B cell (primary cell): ENCODE measurements at regions not wholly inside any gene's neighbourhood (a gene's known extent, or its start where the extent isn't known, plus 50 kb on each side); places are given as distances from the start of the nearest gene placed in this dataset.

Source experiments
- ATAC-seq: fragments of 200-7000 bp; cut with Tn5 transposase; one replicate; pipeline ENCODE4 v1.10.0; 2021; ENCODE audit warnings: low read depth, mild to moderate bottlenecking, moderate number of reproducible peaks, moderate library complexity
- CTCF ChIA-PET: fragments of 350-600 bp; sonication (Branson Sonifier 250); formaldehyde crosslinking; loops from one replicate; lab custom pipeline; 2021; ENCODE audit warnings: antibody characterized with exemption, inconsistent platforms; lab: Charles Lee
- POLR2A ChIA-PET: fragments of 350-600 bp; sonication (Branson Sonifier 250); formaldehyde crosslinking; loops from one replicate; lab custom pipeline; 2021; ENCODE audit warnings: antibody characterized with exemption; lab: Charles Lee
- DNase-seq: peaks from one replicate; pipeline ENCODE4 v3.0.0; 2013
- H2AFZ ChIP-seq: 2 replicates; pipeline ENCODE4 v1.6.1; 2012; ENCODE audit warnings: mild to moderate bottlenecking, low read depth, low read length; ENCODE audit not compliant: insufficient read depth, poor library complexity, severe bottlenecking
- H3K27ac ChIP-seq, 2 donors: 1 replicate in 1 of 2; 2 replicates in 1 of 2; pipeline ENCODE4 v1.5.1; 2012 to 2013; ENCODE audit warnings: low read length in 2 of 2, mild to moderate bottlenecking in 2 of 2, moderate library complexity in 1 of 2
- H3K27me3 ChIP-seq, 4 experiments: fragments of 200-600 bp in 1 of 4; sonication (generic) in 1 of 4; replicated peaks in 1 of 4; 1 replicate in 2 of 4; 2 replicates in 2 of 4; pipeline versions ENCODE4 v1.6.1 to v1.7.0; 2013 to 2016; ENCODE audit warnings: low read length in 3 of 4, mild to moderate bottlenecking in 2 of 4, mixed read lengths in 1 of 4, moderate library complexity in 1 of 4; ENCODE audit not compliant: insufficient read depth in 4 of 4, control insufficient read depth in 3 of 4; ENCODE audit errors: control extremely low read depth in 1 of 4
- H3K36me3 ChIP-seq, 2 experiments: replicated peaks in 1 of 2; 1 replicate in 1 of 2; 2 replicates in 1 of 2; pipeline versions ENCODE4 v1.6.1 to v1.7.1; 2013; ENCODE audit warnings: low read length in 1 of 2; ENCODE audit not compliant: insufficient read depth in 2 of 2, control insufficient read depth in 1 of 2; ENCODE audit errors: control extremely low read depth in 1 of 2, extremely low read depth in 1 of 2
- H3K4me1 ChIP-seq, 2 donors: fragments of 200-600 bp in 1 of 2; sonication (generic) in 1 of 2; 1 replicate in 1 of 2; 2 replicates in 1 of 2; pipeline versions ENCODE4 v1.5.1 to v1.6.1; 2013 to 2017; ENCODE audit warnings: low read length in 2 of 2; ENCODE audit not compliant: control insufficient read depth in 2 of 2, insufficient read depth in 2 of 2
- H3K4me2 ChIP-seq: replicated peaks from 2 replicates; pipeline ENCODE3; 2012; ENCODE audit warnings: mild to moderate bottlenecking, low read depth, low read length; ENCODE audit not compliant: poor library complexity, severe bottlenecking
- H3K4me3 ChIP-seq, 5 experiments: fragments of 200-600 bp in 1 of 5; sonication (generic) in 1 of 5; 1 replicate in 3 of 5; 2 replicates in 2 of 5; pipeline versions ENCODE4 v1.5.1 to v1.7.0; 2011 to 2016; ENCODE audit warnings: low read length in 4 of 5, mild to moderate bottlenecking in 4 of 5, low read depth in 2 of 5, control low read depth in 1 of 5, moderate library complexity in 1 of 5; ENCODE audit not compliant: insufficient read depth in 1 of 5; ENCODE audit errors: control extremely low read depth in 1 of 5, extremely low read depth in 1 of 5
- H3K79me2 ChIP-seq: fragments of 200-600 bp; sonication (generic); one replicate; pipeline ENCODE4 v1.6.0; 2016; ENCODE audit warnings: low read length; ENCODE audit not compliant: control insufficient read depth, insufficient read depth
- H3K9ac ChIP-seq: fragments of 200-600 bp; sonication (generic); 2 replicates; pipeline ENCODE4 v1.6.1; 2017; ENCODE audit warnings: mild to moderate bottlenecking, low read length, moderate library complexity
- H3K9me3 ChIP-seq, 3 donors: one replicate each; pipeline versions ENCODE4 v1.6.1 to v1.7.1; 2013; ENCODE audit warnings: low read length in 2 of 3; ENCODE audit not compliant: control insufficient read depth in 2 of 3, insufficient read depth in 1 of 3; ENCODE audit errors: control extremely low read depth in 1 of 3
- H4K20me1 ChIP-seq: 2 replicates; pipeline ENCODE4 v1.6.0; 2012; ENCODE audit warnings: mild to moderate bottlenecking, low read length; ENCODE audit not compliant: insufficient read depth, control insufficient read depth, poor library complexity, severe bottlenecking
- H3K27ac Mint-ChIP-seq: one replicate; pipeline ENCODE4 v1.8.0; 2021; ENCODE audit warnings: mixed read lengths
- H3K27me3 Mint-ChIP-seq: one replicate; pipeline ENCODE4 v1.8.0; 2021; ENCODE audit warnings: mixed read lengths
- H3K4me1 Mint-ChIP-seq: one replicate; pipeline ENCODE4 v1.8.0; 2021; ENCODE audit warnings: mixed read lengths
- H3K4me3 Mint-ChIP-seq: one replicate; pipeline ENCODE4 v1.8.0; 2021; ENCODE audit warnings: mixed read lengths
- H3K9me3 Mint-ChIP-seq: one replicate; pipeline ENCODE4 v1.8.0; 2022; ENCODE audit warnings: mixed read lengths; ENCODE audit not compliant: insufficient read depth
- EZH2 ChIP-seq: IDR thresholded peaks from 2 replicates; pipeline ENCODE4 v1.6.1; 2012; ENCODE audit warnings: borderline replicate concordance, low read depth, mild to moderate bottlenecking, moderate library complexity, low read length; ENCODE audit not compliant: insufficient read depth, poor library complexity, severe bottlenecking
- WGBS: methylation state at CpG from one replicate; pipeline ENCODE4 v1.1.5; 2013; ENCODE audit warnings: missing lambda C conversion rate; ENCODE audit not compliant: insufficient coverage; 5-methylcytosine and 5-hydroxymethylcytosine counted together
- intact Hi-C: fragments of 100-400 bp; cut with micrococcal nuclease; formaldehyde crosslinking; loops from one replicate; pipeline ENCODE4 v1.10.0; 2022
- TF ChIP-seq, protein P1 (sequence below): fragments of 200-600 bp; IDR thresholded peaks from one replicate; pipeline ENCODE4 v1.8.0; 2022; ENCODE audit warnings: antibody characterized with exemption, mild to moderate bottlenecking

DNA sequence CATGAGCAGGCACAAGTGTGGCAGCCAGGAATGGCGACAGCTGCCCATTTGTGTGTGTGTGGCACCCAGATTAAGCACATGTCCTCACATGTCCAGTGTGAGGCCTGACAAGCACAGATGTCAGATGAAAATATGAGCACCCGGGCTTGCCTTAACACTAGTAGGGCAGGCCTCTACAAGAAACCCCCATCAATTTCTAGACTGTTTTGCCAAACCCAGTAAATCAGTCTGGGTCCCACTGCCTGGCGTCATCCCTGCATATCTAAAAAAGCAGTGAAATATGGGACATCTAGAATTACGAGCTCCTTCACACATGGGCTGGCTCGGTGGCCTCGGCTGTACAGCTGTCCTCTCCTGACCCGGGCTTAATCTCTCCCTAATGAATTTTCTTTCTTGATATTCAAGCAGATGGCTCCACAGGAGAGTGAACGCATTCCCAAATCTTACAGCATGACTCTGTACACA is 432.7 kb downstream of the FOXO1 start:
- Histone ChIP-seq H3K9me3 (no peaks in the 10 kb centered on the region), H2AFZ (no peak overlapping the region), H3K27ac (no peak overlapping the region), H3K9ac (no peak overlapping the region), H4K20me1 (no peaks in the 10 kb centered on the region), H3K4me2 (no peak overlapping the region), H3K27me3 (peaks cover 0 to 3% (median 0%) of the 10 kb centered on the region in 4 experiments), H3K79me2 (no peaks in the 10 kb centered on the region), H3K4me1 (no peaks in the 10 kb centered on the region), H3K4me3 (no peak overlapping the region), H3K36me3 (no peaks in the 10 kb centered on the region)
- no peaks in the 10 kb centered on the region for H3K27me3 Mint-ChIP-seq
- no peak overlapping the region for H3K4me3 Mint-ChIP-seq
- CTCF ChIA-PET = no interaction called here
- ATAC-seq = no peak
- WGBS = 98% methylated on average over 5 of the region's 8 CpGs
- no peak overlapping the region for H3K27ac Mint-ChIP-seq
- no peaks in the 10 kb centered on the region for H3K4me1 Mint-ChIP-seq
- POLR2A ChIA-PET = no interaction called here
- TF ChIP-seq, protein P1, sequence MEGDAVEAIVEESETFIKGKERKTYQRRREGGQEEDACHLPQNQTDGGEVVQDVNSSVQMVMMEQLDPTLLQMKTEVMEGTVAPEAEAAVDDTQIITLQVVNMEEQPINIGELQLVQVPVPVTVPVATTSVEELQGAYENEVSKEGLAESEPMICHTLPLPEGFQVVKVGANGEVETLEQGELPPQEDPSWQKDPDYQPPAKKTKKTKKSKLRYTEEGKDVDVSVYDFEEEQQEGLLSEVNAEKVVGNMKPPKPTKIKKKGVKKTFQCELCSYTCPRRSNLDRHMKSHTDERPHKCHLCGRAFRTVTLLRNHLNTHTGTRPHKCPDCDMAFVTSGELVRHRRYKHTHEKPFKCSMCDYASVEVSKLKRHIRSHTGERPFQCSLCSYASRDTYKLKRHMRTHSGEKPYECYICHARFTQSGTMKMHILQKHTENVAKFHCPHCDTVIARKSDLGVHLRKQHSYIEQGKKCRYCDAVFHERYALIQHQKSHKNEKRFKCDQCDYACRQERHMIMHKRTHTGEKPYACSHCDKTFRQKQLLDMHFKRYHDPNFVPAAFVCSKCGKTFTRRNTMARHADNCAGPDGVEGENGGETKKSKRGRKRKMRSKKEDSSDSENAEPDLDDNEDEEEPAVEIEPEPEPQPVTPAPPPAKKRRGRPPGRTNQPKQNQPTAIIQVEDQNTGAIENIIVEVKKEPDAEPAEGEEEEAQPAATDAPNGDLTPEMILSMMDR = no peak
- no peak for TF ChIP-seq EZH2
- intact Hi-C loops = no loop called here
- no peak for DNase-seq
- H3K9me3 Mint-ChIP-seq = no peaks in the 10 kb centered on the region

DNA sequence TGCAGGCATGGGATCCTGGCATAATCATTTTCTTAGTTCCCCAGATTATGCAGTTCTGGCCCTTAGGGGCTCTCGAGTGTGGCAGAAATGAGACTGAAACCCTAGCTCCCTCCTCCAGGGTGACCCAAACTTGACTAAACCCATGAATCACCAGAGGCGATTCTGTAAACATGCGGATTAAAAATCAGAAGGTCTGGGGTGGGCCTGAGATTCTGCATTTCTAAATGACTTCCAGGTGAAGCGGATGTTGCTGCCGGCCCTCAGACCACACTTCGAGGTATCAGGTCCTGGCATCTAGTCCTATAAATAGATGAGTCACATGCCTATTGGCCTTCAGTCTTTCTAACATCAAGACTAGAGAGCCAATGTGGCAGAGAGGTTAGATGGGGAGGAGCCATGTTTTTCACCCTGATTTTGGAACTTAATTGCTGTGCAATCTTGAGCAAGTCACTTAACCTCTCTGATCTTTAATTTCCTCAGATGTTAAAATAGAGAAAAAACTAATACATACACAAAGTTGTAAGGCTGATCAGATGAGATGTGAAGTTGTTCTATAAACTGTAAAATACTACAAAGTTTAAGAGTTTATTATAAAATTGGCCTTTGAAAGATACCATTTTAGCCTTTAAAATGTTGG is 431.2 kb downstream of the FOXO1 start:
- POLR2A ChIA-PET = interaction anchor here (0.7 kb wide), 1 partner anchor 29 kb away, joined by 4 read pairs; no protein-coding TSS in a partner anchor
- no peaks in the 10 kb centered on the region for H4K20me1 ChIP-seq
- H3K27me3 ChIP-seq = peaks cover 0 to 3% (median 0%) of the 10 kb centered on the region in 4 experiments

More for the DNA sequence above, 431.2 kb downstream of the FOXO1 start:
- Histone ChIP-seq H3K79me2 (no peaks in the 10 kb centered on the region), H3K27ac (no peak overlapping the region), H3K4me2 (no peak overlapping the region), H3K9me3 (no peaks in the 10 kb centered on the region), H2AFZ (no peak overlapping the region), H3K9ac (no peak overlapping the region), H3K4me3 (no peak overlapping the region), H3K36me3 (no peaks in the 10 kb centered on the region), H3K4me1 (no peaks in the 10 kb centered on the region)
- no peak for DNase-seq
- H3K4me1 Mint-ChIP-seq = no peaks in the 10 kb centered on the region
- intact Hi-C loops = no loop called here
- no peak for ATAC-seq
- TF ChIP-seq, protein P1 = no peak
- TF ChIP-seq EZH2 = no peak
- H3K9me3 Mint-ChIP-seq = no peaks in the 10 kb centered on the region
- no peak overlapping the region for H3K27ac Mint-ChIP-seq
- H3K4me3 Mint-ChIP-seq = no peak overlapping the region
- CTCF ChIA-PET = no interaction called here
- WGBS = 57% methylated on average over 1 of the region's 6 CpGs
- H3K27me3 Mint-ChIP-seq = no peaks in the 10 kb centered on the region
